NCI-H2171 treated with DMSO at 0.1 percent for 48 hours (cell line): ENCODE measurements at regions not wholly inside any gene's neighbourhood (a gene's known extent, or its start where the extent isn't known, plus 50 kb on each side); places are given as distances from the start of the nearest gene placed in this dataset.

ENCODE experiments used
- DNase-seq: peaks from one replicate; lab custom pipeline; 2025; lab: John Stamatoyannopoulos, UW

- DNase-seq: no peak
These were observed 268.1 kb downstream of the DKK2 start for GRCh38 chr4:106767991-106768390.

- DNase-seq: no peak
These were observed 269.6 kb downstream of the DKK2 start for GRCh38 chr4:106766519-106766918.

- DNase-seq: no peak
These were observed 271.3 kb downstream of the DKK2 start for GRCh38 chr4:106764774-106765173.

DNA sequence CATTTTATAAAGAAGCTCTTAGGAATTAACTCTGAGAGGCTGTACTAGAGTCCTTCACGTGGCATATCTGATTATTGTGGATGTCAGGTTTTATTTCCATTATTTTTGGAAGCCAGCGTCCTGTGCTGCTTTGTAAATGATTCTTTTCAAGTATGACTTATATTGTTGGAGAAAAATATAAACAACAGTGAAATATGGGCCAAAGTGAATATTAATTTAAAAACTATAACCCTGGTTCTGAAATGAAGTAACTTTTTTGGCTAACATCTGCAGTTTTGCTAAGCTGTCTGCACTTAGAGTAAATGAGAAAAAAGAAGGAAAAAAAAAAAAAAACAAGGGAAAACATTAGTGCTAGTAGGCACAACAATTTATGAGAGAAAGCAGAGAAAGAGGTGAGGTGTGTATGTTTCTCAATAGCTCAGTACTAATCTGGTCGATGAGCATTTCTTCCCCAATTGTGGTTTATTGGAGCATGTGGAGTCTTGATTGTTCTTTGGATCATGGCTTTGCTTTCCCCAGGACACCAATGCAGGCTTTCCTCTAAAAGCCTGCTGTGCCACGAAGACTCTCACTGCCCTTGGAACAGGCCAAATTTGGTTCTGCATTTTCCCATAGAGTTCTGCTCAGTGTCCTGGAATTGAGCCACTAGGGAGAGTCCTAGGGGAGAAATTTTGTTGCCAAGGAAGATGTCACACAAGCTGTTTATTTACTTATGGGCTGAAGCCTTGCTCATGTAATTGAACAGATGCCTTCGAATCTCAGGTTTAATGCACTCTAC lies 273.3 kb downstream of the DKK2 start:
- DNase-seq: no peak

DNA sequence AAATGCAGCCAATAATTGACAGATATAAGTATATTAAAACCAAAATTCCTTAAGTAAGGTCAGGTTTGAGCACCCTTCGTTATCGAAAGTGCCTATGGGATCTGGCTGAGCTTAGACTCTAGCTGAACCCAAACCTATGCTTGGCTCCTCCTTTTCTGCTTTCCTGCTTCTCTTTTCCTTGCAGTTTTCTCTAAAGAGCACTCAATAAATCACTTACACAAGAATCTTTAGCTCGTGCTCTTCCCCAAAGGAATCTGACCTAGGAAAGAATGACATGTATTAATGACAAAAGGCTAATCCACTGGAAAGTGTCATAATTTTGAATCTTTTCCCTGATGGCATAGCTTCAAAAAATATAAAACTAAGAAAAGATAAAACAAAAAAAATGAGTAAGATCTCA lies 282.7 kb downstream of the DKK2 start:
- DNase-seq: no peak

DNA sequence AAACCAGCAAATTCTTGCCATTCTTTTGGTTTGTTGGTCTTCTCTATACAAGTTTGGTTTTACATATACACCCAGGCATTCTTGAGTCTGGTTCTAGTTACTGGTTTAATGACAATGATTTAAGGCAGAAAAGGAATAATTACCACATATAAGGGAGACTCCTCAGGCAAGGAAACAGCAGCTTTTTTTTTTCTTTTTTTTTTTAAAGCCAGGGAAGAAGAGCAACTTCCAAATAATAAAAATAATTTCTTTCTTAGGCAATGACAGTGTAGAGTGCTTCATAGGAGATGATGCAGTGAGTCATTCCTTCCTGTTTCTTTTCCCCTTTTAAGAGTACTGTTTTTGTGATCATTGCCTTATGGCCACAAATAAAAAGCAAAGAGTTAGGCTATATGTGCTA lies 289.7 kb downstream of the DKK2 start:
- no peak for DNase-seq

GRCh38 chr4:106738121-106738520 lies 298.0 kb downstream of the DKK2 start:
- DNase-seq: no peak

- no peak for DNase-seq
These were observed 317.6 kb downstream of the DKK2 start for GRCh38 chr4:106718548-106718947.

GRCh38 chr4:106717091-106717490 lies 319.0 kb downstream of the DKK2 start:
- no peak for DNase-seq

GRCh38 chr4:106715825-106716224 lies 320.3 kb downstream of the DKK2 start:
- no peak for DNase-seq

GRCh38 chr4:106708464-106708816 lies 327.7 kb downstream of the DKK2 start:
- DNase-seq: no peak

DNA sequence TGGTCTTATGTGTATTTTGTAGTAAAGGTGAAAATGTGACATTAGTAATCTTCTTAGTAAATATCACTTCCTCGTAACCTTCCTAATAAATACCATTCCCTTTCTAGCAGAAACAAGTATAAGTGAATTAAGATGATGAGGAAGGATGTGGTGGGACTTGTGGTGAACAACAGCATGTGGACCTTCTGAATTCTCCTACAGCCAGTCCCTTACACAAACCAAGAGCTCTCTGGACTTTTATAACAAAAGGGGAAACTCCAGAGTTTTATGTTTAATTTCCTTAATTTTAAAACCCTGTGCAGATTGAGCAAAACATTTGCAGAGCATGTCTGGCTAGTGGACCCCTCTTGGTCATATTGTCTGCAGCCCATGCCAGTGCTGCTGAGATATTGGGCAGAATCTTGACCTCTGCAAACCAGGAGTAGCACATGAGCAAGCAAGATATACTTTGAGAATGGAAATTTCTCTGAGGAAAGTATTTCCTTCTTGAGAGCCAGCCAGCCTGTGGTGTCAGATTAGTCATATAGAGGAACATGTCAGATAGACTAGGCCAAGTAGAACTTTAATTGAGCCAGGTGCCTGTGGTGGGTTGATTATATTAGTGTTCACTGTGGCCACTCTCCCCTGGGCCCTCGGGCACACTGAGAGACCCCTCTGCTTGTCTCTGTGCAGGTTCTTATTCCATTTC lies 328.2 kb downstream of the DKK2 start:
- DNase-seq: no peak

DNA sequence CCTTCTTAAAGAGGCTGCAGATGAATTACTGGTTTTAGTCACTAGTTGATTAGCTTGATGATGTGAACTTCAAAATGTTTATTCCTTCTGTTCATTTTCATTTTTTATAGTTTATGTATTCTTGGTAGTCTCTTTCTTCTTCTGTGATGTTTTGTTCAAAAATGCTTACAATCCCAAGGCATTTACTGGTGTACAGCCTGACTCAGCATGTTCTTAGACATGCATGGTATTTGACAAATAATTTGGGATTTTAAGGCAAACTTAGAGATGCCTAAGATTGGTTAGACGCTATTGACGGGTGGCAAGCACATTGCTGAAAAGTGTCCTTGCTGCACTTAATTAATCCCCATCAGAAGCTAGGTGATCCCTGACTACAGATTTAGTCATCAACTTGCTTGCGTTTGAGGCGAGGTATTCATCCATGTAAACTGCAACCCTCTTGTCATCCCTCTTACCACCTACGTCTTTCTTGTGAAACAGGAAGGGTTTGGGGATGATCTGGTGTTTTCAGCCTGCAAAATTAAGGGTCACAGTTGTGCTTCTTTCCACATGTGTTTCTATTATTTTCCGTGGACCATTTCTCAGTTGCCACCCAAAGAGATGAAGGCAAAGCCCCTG lies 331.8 kb downstream of the DKK2 start:
- DNase-seq: no peak

DNA sequence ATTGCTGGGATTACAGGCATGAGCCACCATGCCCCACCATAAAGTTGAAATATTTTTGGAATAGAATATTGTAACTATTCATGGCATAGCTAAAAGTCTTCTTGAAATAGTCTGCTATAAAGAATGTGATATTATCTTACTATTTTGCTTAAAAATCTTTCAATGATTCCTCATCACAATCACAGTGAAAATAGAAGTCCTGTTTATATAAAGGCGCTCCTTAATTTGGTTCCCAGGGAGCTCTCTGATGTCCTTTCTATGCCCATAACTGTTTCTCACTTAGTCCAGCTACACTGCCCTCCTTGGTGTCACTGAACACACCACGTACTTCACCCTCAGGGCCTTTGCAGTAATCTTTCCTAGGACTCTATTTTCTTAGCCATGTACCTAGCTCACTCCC lies 331.7 kb upstream of the GIMD1 start:
- no peak for DNase-seq

DNA sequence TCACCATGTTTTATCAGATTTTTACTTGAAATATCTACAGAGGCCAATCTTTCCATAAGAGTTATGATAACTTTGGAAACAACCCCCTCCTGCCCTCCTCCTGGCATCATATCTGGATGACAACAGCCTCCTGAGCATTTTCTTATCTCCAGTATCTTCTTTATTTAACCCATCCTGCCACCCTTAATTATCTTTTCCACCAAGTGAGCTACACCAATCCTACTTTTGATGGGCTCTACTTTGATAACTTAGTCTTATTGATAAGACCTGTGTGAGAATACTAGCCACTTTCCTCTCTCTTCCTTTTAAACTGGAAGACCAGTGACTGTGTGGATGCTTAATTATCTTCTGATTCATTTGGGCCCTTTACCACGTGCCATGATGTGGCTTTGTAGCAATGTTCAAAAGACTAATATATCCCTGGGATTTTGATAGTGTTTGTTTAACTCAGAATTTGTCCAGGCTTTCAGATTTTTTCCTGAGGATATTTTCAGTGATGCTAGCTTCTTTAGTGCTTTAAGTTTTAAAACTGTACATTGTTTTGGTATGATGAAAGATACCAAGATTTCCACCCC lies 330.1 kb upstream of the GIMD1 start:
- DNase-seq: no peak

- DNase-seq: no peak
These were observed 327.1 kb upstream of the GIMD1 start for GRCh38 chr4:106695501-106696262.

DNA sequence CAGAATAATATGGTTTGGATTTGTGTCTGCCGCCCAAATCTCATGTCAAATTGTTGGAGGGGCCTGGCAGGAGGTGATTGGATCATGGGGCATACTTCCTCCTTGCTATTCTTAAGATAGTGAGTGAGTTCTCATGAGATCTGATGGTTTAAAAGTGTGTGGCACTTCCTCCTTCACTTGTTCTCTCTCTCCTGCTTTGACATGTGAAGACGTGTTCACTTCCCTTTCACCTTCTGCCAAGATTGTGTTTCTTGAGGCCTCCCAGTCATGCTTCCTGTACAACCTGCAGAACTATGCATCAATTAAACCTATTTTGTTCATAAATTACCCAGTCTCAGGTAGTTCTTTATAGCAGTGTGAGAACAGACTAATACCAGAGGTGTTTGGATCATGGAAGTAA lies 325.7 kb upstream of the GIMD1 start:
- no peak for DNase-seq

DNA sequence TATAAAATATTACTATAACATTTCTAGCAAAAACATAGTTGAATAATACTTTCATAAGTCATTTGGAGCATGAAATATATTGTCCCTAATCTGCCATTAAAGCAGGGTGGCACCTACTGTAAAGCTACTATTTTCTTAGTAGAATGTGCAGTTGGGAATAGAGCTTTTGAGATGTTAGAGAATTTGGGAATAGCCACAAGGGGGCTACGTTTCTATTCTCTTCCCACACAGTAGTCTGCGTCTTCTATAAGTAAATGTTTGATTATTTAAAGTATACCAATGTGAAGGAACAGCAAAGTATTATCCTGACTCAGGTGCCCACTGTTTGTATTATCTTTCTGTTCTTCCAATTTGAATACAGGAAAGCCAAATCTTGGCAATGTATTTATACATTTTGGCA lies 323.2 kb upstream of the GIMD1 start:
- DNase-seq: no peak

GRCh38 chr4:106690487-106690886 lies 321.9 kb upstream of the GIMD1 start:
- no peak for DNase-seq

DNA sequence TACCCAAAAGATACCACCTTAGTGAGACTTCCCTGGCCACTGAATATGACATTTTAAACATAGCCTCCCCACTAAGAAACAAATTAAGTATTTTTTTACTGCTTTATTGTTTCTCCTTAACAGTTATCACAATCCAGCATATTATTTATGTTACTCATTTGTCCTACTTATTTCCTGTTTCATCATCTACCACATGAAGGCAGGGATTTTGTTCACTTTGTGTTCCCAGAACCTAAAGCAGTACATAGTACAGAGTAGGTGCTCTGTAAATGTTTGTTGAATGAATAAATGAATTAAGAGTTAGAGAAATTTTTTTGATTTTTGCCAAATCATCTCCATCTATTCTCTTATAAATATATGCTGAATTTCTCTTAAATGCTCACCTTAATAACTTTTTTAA lies 318.4 kb upstream of the GIMD1 start:
- no peak for DNase-seq

DNA sequence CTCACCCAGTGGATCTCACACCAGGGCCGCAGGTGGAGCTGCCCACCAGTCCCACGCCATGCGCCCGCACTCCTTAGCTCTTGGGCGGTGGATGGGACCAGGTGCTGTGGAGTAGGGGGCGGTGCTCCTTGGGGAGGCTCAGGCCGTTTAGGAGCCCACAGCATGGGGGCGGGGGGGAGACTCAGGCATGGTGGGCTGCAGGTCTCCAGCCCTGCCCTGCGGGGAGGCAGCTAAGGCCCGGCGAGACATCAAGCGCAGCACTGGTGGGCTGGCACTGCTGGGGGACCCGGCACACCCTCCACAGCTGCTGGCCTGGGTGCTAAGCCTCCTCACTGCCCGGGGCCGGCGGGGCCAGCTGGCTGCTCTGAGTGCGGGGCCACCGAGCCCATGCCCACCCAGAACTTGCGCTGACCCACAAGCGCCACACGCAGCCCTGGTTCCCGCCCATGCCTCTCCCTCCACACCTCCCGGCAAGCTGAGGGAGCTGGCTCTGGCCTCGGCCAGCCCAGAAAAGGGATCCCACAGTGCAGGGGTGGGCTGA lies 312.9 kb upstream of the GIMD1 start:
- no peak for DNase-seq

DNA sequence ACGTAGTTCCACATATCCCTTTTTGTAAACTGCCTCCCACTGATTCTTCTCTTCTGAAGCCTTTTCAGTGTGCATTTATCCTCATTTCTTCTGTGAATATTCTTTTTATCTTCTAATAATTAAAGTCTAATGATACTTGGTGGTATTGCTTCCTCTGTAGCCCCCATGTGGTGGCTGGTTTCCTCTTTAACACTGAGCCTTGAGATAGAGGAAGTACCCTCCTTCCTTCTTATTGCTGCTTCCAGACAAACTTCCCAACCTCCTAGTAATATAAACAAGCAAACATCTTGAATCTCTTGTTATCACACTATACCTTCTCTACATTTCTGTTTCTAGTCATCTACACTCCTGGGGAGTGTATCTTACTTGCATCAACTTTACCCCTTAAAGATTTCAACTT lies 310.5 kb upstream of the GIMD1 start:
- DNase-seq: no peak
